Calu3 (cell line): ENCODE measurements at regions not wholly inside any gene's neighbourhood (a gene's known extent, or its start where the extent isn't known, plus 50 kb on each side); places are given as distances from the start of the nearest gene placed in this dataset.

Experiments used
- BruUV-seq: library from RNA; stranded (reverse); fragments of 400-500 nt; replicated peaks from 2 replicates; lab custom pipeline; 2021; lab: Mats Ljungman, UMichigan
- CTCF ChIA-PET: fragments of 300-600 bp; sonication (Branson Sonifier 250); formaldehyde crosslinking; loops from one replicate; lab custom pipeline; 2022; ENCODE audit warnings: antibody characterized with exemption; lab: Charles Lee
- DNase-seq: peaks from one replicate; pipeline ENCODE4 v3.0.0; 2022
- H3K27ac Mint-ChIP-seq: one replicate; pipeline ENCODE4 v1.8.0; 2022; ENCODE audit warnings: mixed read lengths; ENCODE audit not compliant: unreplicated experiment
- H3K27me3 Mint-ChIP-seq: one replicate; pipeline ENCODE4 v1.8.0; 2022; ENCODE audit warnings: mixed read lengths; ENCODE audit not compliant: unreplicated experiment
- H3K36me3 Mint-ChIP-seq: one replicate; pipeline ENCODE4 v1.8.0; 2022; ENCODE audit warnings: mild to moderate bottlenecking, moderate library complexity, mixed read lengths; ENCODE audit not compliant: insufficient read depth, unreplicated experiment
- H3K4me1 Mint-ChIP-seq: one replicate; pipeline ENCODE4 v1.8.0; 2022; ENCODE audit warnings: mild to moderate bottlenecking, low read depth, mixed read lengths; ENCODE audit not compliant: unreplicated experiment
- H3K4me3 Mint-ChIP-seq: one replicate; pipeline ENCODE4 v1.8.0; 2022; ENCODE audit warnings: mild to moderate bottlenecking, low read depth, moderate library complexity, mixed read lengths; ENCODE audit not compliant: unreplicated experiment
- H3K9me3 Mint-ChIP-seq: one replicate; pipeline ENCODE4 v1.8.0; 2022; ENCODE audit warnings: low read depth, mixed read lengths; ENCODE audit not compliant: unreplicated experiment
- intact Hi-C: fragments of 100-400 bp; cut with micrococcal nuclease; formaldehyde crosslinking; loops from one replicate; pipeline ENCODE4 v1.10.0; 2022; ENCODE audit not compliant: unreplicated experiment
- TF ChIP-seq, protein P1 (sequence below): fragments of 200-600 bp; IDR thresholded peaks from one replicate; pipeline ENCODE4 v1.8.0; 2022; ENCODE audit warnings: antibody characterized with exemption; ENCODE audit not compliant: unreplicated experiment

DNA sequence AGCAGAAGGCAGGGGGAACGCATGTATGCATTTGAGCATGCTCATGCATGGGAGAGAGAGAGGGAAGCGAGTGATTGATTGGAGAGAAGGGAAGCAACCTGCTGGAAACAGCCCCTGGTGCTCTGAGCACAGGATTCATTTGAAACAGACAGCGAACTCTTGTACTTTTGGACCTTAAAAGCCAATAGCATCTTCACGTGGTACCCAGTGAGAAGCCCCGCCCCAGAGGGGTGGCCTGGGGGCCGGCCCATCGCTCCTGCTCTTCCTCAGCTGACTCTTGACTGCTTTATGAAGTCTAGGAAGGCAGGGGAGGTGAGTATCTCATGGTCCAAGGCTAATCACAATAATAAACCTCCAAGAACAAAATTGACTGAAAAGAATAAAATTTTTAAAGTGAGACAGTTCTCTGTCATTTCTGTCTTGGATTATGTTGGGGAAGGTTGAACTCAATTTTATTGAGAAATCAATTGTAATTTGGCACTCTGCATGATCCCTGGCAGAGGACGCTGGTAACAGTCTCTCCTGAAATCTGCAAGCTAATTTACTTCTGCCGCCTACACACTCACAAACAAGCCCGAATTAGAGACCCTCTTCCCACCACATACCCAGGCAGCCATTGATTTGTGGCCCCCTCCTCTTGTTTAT lies 168.2 kb upstream of the PPARGC1A start:
- CTCF ChIA-PET = no interaction called here
- no TSS peak for BruUV-seq
- H3K9me3 Mint-ChIP-seq = no peaks in the 10 kb centered on the region
- H3K36me3 Mint-ChIP-seq = no peaks in the 10 kb centered on the region
- no peaks in the 10 kb centered on the region for H3K4me1 Mint-ChIP-seq
- H3K27ac Mint-ChIP-seq = no peak overlapping the region
- TF ChIP-seq, protein P1, sequence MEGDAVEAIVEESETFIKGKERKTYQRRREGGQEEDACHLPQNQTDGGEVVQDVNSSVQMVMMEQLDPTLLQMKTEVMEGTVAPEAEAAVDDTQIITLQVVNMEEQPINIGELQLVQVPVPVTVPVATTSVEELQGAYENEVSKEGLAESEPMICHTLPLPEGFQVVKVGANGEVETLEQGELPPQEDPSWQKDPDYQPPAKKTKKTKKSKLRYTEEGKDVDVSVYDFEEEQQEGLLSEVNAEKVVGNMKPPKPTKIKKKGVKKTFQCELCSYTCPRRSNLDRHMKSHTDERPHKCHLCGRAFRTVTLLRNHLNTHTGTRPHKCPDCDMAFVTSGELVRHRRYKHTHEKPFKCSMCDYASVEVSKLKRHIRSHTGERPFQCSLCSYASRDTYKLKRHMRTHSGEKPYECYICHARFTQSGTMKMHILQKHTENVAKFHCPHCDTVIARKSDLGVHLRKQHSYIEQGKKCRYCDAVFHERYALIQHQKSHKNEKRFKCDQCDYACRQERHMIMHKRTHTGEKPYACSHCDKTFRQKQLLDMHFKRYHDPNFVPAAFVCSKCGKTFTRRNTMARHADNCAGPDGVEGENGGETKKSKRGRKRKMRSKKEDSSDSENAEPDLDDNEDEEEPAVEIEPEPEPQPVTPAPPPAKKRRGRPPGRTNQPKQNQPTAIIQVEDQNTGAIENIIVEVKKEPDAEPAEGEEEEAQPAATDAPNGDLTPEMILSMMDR = no peak
- intact Hi-C loops = no loop called here
- no peaks in the 10 kb centered on the region for H3K27me3 Mint-ChIP-seq
- DNase-seq = no peak
- H3K4me3 Mint-ChIP-seq = no peak overlapping the region

DNA sequence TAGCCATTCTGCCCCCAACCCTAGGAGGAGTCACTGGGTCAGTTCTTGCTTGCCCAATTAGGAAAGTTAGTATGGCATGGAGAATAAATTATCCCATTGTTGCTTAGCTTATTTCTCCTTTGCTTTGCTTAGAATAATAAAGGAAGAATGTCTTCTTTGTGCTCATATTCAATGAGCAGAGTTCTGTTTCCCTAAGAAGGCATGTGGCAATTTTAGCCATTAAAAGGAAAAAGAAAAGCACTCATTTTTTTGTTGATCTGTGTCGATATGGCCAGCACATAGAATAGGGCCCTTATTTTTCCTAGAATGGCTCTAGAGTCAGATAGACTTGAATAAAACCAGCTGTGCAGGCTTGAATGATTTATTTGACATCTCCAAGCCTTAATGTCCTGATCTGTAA lies 166.4 kb upstream of the PPARGC1A start:
- BruUV-seq = no TSS peak

DNA sequence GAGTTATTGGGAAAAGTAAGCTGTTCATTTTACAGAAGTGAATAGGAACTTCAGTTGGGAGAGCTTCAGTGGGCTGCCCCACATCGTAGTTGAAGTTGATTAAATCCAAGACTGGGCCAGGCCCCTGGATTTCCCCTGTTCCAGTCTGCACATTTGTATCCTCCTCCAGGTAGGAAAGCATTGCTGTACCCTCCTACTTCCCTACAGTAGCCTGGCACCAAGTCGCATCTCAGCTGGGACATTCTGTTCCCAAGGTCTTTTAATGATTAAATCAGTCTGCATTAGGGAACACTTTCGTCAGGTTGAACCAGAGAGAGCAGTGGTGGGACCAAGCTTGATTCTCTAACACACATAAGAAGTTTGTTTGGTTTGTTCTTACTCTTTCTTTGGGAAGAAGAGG lies 165.8 kb upstream of the PPARGC1A start:
- TF ChIP-seq, protein P1 = no peak
- no TSS peak for BruUV-seq
- Mint-ChIP-seq H3K27me3 (no peaks in the 10 kb centered on the region), H3K36me3 (no peaks in the 10 kb centered on the region), H3K27ac (no peak overlapping the region), H3K9me3 (no peaks in the 10 kb centered on the region), H3K4me1 (no peaks in the 10 kb centered on the region), H3K4me3 (no peak overlapping the region)
- CTCF ChIA-PET = no interaction called here
- DNase-seq = no peak
- intact Hi-C loops = no loop called here

More for the DNA sequence above, 166.4 kb upstream of the PPARGC1A start:
- no peak overlapping the region for H3K27ac Mint-ChIP-seq
- no peak for DNase-seq
- H3K36me3 Mint-ChIP-seq = no peaks in the 10 kb centered on the region
- H3K4me1 Mint-ChIP-seq = no peaks in the 10 kb centered on the region
- TF ChIP-seq, protein P1 = no peak
- no peaks in the 10 kb centered on the region for H3K27me3 Mint-ChIP-seq
- no peaks in the 10 kb centered on the region for H3K9me3 Mint-ChIP-seq
- intact Hi-C loops = no loop called here
- CTCF ChIA-PET = no interaction called here
- H3K4me3 Mint-ChIP-seq = no peak overlapping the region

DNA sequence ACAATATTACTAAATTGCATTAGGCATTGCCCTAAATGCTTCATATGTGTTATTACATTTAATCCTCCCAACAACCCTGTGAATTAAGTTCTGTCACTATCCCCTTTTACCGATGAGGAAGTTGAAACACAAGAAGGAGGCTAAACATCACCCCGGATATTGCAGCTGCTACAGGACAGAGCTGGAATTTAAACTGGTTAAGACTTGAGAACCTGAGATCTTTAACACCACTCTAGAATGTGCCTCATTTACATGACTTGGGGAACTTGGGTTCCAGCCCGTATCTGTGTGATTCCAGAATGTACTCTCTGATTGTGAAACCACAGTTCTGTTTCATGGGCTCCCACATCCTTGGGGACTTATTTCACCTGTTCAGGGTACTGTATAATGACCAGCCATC lies 165.1 kb upstream of the PPARGC1A start:
- BruUV-seq = no TSS peak
- no peak for DNase-seq

More for the DNA sequence above, 165.1 kb upstream of the PPARGC1A start:
- TF ChIP-seq, protein P1 = no peak
- CTCF ChIA-PET = no interaction called here
- Mint-ChIP-seq H3K27me3 (no peaks in the 10 kb centered on the region), H3K4me1 (no peaks in the 10 kb centered on the region), H3K4me3 (no peak overlapping the region), H3K27ac (no peak overlapping the region), H3K9me3 (no peaks in the 10 kb centered on the region), H3K36me3 (no peaks in the 10 kb centered on the region)
- intact Hi-C loops = no loop called here
